ENCODE measurements at regions not wholly inside any gene's neighbourhood (a gene's known extent, or its start where the extent isn't known, plus 50 kb on each side); places are given as distances from the start of the nearest gene placed in this dataset.

DNA sequence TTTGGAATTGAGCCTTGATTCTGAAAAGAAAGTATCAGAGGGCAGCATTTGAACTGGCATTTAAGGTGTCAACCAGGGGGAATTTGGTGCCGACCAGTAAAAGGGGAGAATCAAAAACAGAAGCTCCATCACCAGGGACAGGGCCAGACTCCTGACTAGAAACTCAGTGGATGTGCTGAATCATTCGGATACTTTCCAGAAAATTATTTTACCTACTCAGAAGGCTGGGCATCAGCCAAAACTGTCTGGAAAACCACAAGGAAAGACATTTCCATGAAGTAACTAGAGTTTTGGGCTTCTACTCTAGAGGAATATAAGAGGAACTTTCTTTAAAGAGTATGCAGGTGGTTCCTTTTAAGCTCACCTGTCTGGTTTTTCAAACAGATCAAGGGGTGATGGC is 756.6 kb downstream of the RNF144A start:
- Mint-ChIP-seq H3K27me3 (ENCODE audit: low read depth) (peaks cover 2% of the 10 kb centered on the region), H3K27ac (peak overlapping the region in 1 of 3 experiments; percentile 21; a peak in 1 of 7 replicates), H3K9me3 (peaks cover 0 to 13% of the 10 kb centered on the region in 2 experiments; a peak in 3 of 5 replicates), H3K36me3 (ENCODE audit: insufficient read depth in 1 of 3, low read depth in 3 of 3) (peaks cover 0 to 18% (median 4%) of the 10 kb centered on the region in 3 experiments; a peak in 4 of 7 replicates), H3K4me3 (no peak overlapping the region), H3K4me1 (peaks cover 13 to 24% of the 10 kb centered on the region in 2 experiments)
- TF ChIP-seq, protein P1, sequence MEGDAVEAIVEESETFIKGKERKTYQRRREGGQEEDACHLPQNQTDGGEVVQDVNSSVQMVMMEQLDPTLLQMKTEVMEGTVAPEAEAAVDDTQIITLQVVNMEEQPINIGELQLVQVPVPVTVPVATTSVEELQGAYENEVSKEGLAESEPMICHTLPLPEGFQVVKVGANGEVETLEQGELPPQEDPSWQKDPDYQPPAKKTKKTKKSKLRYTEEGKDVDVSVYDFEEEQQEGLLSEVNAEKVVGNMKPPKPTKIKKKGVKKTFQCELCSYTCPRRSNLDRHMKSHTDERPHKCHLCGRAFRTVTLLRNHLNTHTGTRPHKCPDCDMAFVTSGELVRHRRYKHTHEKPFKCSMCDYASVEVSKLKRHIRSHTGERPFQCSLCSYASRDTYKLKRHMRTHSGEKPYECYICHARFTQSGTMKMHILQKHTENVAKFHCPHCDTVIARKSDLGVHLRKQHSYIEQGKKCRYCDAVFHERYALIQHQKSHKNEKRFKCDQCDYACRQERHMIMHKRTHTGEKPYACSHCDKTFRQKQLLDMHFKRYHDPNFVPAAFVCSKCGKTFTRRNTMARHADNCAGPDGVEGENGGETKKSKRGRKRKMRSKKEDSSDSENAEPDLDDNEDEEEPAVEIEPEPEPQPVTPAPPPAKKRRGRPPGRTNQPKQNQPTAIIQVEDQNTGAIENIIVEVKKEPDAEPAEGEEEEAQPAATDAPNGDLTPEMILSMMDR (conservative IDR thresholded peaks at IDR 0.05), result no peak
- Histone ChIP-seq H2BK12ac (ENCODE audit: insufficient read length, low read depth, low read length) (no peak overlapping the region), H3K27ac (ENCODE audit: insufficient read length, low read depth, low read length) (no peak overlapping the region), H3K14ac (ENCODE audit: insufficient read depth, low read length) (no peak overlapping the region), H2BK15ac (ENCODE audit: low read depth, low read length) (no peak overlapping the region), H3K4ac (ENCODE audit: low read depth, low read length) (no peak overlapping the region), H3K23ac (ENCODE audit: insufficient read length, low read depth, low read length) (no peak overlapping the region), H2BK5ac (ENCODE audit: insufficient read length, low read length) (no peak overlapping the region), H4K91ac (ENCODE audit: insufficient read length, low read depth, low read length) (no peak overlapping the region), H2BK120ac (ENCODE audit: low read depth, low read length, poor library complexity, severe bottlenecking) (no peak overlapping the region), H4K5ac (ENCODE audit: insufficient read length, low read depth, low read length) (no peak overlapping the region), H4K8ac (replicated peaks; ENCODE audit: insufficient read length, low read depth, low read length) (no peak overlapping the region), H3K79me2 (ENCODE audit: insufficient read depth, low read length) (no peaks in the 10 kb centered on the region), H3K56ac (ENCODE audit: insufficient read length, low read depth, low read length) (no peak overlapping the region), H3K23me2 (ENCODE audit: insufficient read length, low read depth, low read length, poor library complexity, severe bottlenecking) (no peaks in the 10 kb centered on the region), H3K27me3 (ENCODE audit: insufficient read depth, low read length) (no peaks in the 10 kb centered on the region), H2BK20ac (ENCODE audit: low read depth, low read length, poor library complexity, severe bottlenecking) (no peak overlapping the region), H2AFZ (ENCODE audit: low read length) (no peak overlapping the region), H2AK5ac (ENCODE audit: insufficient read length, low read length) (no peak overlapping the region), H3K79me1 (ENCODE audit: insufficient read depth, low read depth, low read length, poor library complexity, severe bottlenecking) (no peaks in the 10 kb centered on the region), H3T11ph (ENCODE audit: low read length) (no peak overlapping the region), H3K9me3 (ENCODE audit: control insufficient read depth, low read depth, low read length) (no peaks in the 10 kb centered on the region), H3K9ac (ENCODE audit: extremely low read depth, insufficient read length, low read length) (no peak overlapping the region), H4K20me1 (ENCODE audit: control insufficient read depth, insufficient read depth, insufficient read length) (no peaks in the 10 kb centered on the region), H3K4me1 (ENCODE audit: insufficient read depth, low read length) (0 out of 2 replicates have a peak, but pooled peaks cover 4% of the 10 kb centered on the region), H3K4me2 (ENCODE audit: insufficient read depth, insufficient read length, low read length) (no peak overlapping the region), H3K18ac (ENCODE audit: insufficient read length, low read depth, low read length) (no peak overlapping the region)
- no peak for DNase-seq
- no CpG with 5 or more reads among the region's 2 CpGs for WGBS (ENCODE audit: extremely low coverage, insufficient read length, low lambda C conversion rate)

Data from H9 (cell line).